HG03558 (cell line): ENCODE measurements at regions not wholly inside any gene's neighbourhood (a gene's known extent, or its start where the extent isn't known, plus 50 kb on each side); places are given as distances from the start of the nearest gene placed in this dataset.
A peak's percentile ranks its signal among the peaks of the same experiment; 100 is the strongest.
"Not testable (repeated sequence)": the region's sequence is repeated elsewhere in the genome, so short reads cannot be mapped to it uniquely, and the experiment has no call there.

Experiments
- ATAC-seq: cut with Tn5 transposase; IDR thresholded peaks from one replicate; pipeline ENCODE4 v1.9.1; 2021; ENCODE audit warnings: moderate number of reproducible peaks; ENCODE audit not compliant: unreplicated experiment; ENCODE audit errors: extremely low read depth

DNA sequence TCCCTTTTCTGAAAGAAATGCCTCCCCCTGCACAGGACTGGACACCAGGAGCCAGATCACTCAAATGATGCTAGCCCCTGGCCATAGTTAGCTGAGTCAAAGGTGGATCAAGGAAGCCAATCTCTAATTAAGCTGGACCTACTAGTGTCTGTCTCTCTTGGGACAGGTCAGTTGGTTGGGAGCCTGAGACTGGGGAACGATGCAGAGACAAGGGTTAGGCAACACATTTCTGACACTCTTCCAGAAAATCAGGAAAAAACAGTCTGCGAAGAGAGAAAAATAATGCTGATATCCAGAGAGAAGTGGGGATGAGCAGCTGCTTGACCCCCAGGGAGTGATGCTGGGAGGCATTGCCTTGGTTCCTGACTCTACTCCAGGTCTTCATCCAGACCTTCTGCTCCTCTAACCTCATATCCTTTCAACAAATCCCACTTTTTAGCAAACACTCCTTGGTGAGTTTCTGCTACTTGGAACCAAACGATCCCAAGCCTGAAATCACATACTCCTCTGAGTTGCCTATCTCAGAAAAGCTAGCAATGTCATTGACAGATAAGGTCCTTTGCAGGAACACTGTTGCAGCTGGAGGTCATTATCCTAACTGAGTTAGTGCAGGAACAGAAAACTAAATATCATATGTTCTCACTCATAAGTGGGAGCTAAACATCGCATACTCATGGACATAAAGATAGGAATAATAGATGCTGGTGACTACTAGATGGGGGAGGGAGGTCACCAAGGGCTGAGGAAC lies 369.7 kb downstream of the COG6 start:
- ATAC-seq, result no peak

DNA sequence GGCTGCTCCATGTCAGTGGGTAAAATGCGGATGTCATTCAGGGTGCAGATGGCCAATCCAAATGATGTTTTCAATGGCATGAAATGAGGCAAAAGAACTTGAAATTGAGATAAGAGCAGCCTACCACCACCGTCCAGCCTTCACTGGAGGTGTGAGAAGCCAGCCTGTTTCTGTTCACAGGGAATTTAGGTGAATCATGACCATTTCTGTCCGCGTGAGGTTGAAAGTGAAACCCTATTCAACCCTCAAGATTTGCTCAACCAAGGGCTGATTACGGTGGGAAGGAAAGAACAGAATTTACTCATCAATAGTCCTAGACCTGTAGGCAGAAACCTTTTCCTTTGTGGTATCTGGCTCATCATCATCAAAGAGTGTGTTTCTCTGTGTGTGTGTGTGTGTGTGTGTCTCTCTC lies 370.7 kb downstream of the COG6 start:
- peak; percentile 86 for ATAC-seq

DNA sequence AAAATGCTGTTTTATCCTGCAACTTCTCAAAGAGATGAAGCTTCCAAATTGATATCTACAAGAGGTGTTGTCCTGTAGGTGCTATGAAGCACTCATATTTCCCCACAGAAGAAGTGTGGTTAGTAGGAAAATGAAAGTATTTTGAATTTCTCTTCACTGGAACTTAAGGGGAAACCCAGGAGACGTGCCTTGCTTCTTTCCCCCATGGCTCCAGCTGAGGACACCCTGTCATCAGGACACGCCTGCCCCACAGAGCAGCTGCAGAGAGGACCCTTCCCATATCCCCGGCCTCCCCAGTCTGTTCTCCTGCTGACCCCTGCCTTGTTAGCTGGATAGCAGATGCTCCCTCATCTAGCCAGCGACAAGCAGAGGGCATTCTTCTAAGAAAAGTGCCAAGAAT lies 371.3 kb downstream of the COG6 start:
- ATAC-seq, result peak; percentile 11

DNA sequence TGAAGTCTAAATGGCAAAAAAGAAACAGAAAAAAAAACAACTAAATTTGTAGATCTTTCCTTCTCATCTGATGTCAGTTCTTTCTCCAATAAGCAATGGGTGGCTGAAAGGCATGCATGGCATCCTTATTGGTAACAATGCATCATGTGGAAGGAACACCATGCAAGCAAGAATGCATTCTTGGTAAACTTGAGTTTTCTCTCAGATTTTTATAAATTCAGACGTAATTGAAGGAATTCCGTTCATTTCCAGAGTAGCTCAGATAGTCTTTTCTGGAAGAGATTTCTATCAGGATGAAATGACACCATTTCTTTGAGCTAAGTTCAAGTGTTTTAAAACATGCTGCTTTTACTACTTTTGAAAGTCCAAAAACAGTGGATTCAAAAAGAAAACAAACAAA lies 373.0 kb downstream of the COG6 start:
- ATAC-seq, result no peak

DNA sequence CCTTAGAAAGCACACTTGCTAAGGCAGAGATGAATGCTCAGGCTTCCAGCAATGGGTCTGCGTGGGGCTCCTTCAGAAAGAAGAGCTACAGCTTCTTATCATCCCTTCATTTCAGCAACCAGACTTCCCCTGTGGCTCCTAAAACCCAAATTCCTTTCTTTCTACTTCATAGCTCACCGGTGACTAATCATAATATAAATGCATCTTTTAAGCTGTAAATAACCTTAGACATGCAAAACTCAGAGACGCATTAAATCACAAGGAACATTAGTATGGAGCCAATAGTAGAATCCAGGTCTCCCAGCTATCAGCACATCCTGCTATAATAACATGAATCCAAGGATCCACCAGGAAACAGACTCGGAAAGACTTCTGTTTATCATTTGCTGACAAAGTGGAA lies 375.6 kb downstream of the COG6 start:
- ATAC-seq, result no peak

DNA sequence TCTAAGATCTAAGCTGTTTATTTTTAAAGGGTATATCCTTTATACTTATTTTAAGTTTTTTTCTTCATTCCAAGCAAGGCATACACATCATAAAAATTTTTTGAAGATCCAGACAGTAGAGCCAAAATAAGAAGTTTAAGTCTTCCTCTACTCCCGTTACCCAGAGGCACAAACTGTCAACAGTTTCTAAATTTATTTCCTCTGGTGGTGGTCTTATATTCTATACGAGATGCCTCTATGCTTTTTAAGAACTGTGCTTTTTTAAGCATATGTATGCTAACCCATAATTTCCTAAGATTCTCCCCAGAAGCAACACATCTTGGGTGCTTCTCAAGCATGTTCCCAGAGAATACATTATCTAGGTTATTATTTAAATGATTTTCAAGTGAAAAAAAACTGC lies 383.6 kb downstream of the COG6 start:
- ATAC-seq, result no peak

DNA sequence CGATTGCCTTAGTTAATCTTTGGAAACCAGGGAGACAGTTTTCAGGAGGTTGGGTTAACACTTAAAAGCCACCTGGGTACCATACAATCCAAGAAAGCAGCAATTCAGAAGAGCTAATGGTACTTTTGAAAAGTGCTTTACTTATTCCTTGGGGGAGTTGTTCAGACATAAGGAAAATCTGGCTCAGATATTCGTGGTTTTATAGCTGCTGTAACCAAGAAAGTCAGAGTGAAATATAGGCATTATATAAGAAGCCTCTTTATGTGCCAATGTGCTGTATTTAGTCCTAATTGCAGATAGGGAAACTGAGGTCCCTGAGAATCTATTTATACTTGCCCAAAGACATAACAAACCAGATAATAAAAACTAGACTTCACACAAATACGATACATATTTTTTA lies 387.5 kb downstream of the COG6 start:
- ATAC-seq, result no peak

DNA sequence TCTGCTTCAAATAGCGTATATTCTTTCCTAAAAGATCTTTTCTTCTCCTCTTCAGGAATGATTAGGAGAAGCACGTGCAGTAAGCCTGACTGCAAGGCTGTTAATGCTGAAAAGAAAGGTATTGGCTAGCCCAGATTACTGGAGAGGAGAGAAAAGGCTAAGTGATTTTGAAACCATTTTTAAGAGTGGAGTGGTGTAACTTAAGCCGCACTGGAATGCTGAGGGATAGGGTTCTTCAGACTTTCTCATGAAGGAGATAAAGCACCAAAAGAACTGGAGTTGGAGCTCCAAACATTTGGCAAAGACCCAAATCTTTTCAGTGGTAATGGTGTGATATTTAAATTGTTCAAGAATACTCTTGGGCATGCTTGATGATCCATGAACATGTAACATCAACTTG lies 388.3 kb downstream of the COG6 start:
- ATAC-seq, result no peak

DNA sequence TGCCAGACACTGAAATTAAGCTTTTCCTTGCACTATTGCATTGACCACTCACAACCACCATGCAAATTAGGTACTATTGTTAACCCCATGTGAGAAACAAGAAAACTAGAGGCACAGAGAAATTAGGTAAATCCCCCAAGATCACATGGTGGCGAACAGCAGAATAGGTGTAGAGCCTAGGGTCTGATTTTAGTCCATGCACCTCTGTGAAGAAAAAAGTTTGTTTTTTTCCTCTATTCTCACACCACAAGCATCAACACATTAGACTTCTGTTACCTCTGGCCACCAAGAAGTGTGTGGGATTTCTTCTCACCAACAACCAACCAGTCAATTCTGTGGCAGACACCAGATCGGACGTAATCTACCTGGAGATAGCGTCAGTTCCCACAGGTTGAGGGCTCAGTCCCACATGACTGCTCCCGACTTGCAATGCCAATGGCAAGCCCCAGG lies 391.9 kb downstream of the COG6 start:
- peak; percentile 84 for ATAC-seq

DNA sequence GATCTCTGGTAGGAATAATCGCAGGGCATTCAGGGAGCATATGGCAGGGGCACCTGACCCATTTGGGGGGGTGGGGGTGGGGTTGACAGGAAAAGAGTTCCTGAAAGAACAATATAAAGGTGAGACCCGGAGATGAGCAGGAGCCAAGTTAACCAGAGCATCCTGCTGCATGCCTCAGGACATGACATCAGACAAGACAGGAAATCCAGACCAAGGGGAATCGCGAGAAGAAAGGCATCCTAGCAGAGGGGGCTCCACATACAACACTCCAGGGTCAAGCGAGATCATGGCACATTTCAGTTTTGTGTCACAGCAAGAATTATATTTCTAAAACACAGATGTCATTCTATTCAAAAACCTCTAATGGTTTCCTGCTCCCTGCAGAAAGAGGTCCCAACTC lies 393.1 kb downstream of the COG6 start:
- ATAC-seq, result no peak

DNA sequence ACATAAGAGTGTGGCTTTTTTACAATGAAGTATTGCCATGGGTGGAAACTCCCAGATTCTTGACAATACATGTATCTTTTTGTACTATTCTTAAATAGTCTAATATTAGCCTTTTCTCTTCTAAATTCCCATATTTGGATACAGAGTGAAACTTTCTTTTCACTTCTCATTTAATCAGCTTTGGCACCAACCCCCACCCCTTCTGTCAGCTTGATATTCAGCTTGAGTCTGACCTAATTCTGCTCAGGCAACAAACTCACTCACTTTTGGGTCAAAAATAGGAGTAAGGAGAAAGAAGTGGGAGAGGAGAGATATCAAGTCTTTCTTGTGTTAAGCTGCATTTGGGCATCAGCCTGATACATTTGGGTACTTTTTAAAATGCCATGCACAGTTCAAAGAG lies 397.5 kb downstream of the COG6 start:
- ATAC-seq, result no peak

DNA sequence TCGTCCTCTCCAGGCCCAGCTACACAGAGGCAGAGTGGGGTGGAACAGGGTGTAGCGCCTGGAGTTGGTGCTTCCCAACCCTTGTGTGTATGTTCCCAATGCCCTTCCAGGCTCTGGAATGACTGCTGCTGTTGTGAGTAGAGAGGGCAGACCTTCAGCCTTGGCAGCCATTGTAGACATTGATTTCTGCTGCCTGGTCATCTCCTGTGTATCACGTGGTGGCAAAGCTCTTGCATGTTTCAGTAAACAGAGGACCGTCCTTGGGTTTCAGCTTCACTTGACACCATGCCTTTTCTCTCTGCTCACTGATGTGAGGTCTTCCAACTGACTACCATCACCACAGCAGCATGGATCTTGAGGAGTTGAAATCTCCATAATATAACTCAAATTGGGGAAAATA lies 397.9 kb downstream of the COG6 start:
- ATAC-seq, result no peak

DNA sequence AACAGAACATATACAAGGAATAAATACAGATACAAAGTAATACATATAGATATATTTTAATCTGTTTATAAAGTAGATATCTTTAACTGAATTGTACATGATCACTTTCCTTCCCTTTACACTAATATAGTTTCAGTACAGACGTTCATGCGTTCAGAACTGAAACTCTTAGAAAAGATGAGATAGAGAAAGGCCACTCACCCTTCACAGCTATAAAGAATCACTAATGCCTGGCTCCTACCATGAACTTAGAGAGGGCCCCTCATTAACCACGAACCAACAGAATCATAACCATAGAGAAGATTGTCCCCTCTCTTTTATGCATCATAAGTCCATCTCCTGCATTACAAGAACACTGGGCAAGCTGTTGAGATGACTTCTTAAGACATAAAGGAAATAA lies 399.0 kb downstream of the COG6 start:
- ATAC-seq, result not testable (repeated sequence)

DNA sequence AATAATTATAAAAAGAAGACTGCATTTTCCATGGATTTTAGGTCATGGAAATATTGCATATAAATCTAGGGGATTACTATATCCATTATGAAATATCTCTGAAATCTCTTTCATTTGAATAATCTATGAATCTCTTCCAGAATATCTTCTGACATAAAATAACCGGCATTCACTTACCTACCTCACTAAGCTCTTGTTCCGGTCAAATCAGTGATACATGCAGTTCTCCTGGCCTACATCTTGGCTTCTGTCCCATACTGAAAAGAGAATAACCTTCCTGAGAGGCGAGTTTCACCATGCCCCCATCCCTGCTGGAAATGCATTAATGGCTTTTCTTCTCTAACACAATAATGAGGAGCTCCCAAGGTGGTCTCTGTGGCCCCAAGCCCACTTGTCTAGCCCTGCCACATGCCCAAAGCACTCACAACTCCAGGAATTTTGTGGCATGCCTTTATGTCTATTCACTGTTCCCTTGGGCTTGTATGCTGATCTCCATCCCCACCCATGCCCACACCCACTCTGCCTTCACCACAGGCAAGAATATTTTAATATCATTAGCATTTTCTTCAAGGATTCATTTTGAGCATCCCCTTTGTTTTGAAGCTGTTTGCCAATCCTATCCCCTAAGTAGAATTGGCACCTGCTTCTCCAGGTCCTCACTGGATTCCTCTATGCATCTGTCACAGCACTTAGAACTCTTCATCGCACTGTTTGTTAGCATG lies 401.6 kb downstream of the COG6 start:
- no peak for ATAC-seq

DNA sequence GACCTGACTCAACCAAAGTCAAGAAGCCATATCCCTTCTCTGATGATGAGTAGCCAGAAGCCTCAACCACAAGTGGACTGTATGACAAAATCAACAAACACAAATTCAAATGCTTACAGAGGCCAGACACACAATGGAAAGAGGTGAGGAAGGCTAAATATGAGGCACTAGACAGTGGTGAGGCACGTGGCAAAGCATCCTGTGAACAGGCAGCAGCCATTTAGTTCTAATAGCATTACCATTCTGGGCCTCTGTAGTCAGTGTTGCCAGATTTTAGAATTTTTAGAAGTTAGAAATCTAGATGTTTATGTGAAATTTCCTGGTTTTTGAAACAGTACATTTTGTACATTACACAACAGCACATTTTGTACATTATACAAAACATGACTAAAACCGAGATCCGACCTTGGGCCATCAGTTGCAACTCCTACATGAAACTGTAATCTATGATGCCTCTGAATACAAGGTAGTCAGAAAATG lies 403.3 kb downstream of the COG6 start:
- ATAC-seq, result no peak

DNA sequence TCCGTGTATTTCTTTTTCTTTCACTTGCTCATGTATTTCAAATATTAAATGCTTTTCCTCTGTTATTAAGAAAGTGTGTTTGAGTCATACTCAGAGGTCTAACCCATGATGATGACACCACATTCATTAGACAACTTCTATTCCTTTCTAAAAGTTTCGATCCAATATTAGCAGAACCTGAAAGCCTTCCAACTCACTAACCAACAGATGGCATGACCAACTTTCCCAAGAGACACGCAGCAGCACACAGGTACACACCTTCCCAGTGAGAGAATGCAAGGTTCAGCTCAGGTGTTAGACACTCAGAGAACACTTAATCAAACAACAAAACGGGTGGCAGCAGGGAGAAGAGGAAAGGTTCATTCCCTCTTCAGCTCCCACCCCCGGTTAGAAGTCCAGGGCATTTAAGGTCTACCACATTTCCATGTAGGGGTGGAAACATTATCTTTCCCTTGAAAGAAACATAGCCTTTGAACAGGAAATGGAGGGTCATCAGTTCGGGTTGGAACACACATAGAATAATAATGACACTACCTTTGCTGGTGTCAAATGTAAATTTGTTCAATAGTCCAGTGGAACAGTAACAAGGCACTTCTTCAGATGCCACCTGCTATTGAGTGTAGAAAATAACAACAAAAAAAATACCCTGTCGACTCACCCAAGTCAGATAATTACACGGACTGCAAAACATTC lies 404.2 kb downstream of the COG6 start:
- no peak for ATAC-seq

DNA sequence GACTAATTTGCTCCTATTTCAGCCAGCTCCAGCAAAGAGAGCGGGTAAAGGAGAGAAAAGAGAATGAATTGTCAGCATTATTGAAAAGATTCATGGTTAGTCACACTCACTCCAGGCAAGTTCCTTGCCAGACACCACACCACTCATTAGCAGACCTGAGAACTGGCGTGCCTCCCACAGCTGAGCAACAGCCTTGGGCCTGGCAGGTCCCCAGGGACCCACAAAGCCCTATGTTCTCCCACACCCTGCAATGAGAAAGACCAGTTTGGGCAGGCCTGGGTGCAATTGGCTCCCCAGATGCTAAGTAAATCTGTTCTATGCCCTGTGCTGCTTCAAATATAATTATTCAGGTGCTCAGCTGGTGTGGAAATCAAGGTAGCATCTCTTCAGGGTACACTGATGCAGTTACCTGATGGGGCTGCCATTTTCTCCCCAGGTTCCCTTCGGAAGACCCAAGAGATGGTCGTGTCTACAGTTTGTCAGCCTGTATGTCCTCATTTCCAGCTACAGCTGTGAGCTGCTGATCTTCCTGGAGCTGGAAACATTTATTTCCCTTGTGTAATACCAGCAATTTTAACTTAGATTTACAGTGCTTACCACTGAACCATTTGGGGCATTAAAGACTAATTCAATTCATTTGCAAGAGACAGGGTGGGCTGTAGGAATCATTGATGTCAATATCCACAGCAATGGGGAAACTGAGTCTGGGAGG lies 405.0 kb downstream of the COG6 start:
- peak; percentile 76 for ATAC-seq

DNA sequence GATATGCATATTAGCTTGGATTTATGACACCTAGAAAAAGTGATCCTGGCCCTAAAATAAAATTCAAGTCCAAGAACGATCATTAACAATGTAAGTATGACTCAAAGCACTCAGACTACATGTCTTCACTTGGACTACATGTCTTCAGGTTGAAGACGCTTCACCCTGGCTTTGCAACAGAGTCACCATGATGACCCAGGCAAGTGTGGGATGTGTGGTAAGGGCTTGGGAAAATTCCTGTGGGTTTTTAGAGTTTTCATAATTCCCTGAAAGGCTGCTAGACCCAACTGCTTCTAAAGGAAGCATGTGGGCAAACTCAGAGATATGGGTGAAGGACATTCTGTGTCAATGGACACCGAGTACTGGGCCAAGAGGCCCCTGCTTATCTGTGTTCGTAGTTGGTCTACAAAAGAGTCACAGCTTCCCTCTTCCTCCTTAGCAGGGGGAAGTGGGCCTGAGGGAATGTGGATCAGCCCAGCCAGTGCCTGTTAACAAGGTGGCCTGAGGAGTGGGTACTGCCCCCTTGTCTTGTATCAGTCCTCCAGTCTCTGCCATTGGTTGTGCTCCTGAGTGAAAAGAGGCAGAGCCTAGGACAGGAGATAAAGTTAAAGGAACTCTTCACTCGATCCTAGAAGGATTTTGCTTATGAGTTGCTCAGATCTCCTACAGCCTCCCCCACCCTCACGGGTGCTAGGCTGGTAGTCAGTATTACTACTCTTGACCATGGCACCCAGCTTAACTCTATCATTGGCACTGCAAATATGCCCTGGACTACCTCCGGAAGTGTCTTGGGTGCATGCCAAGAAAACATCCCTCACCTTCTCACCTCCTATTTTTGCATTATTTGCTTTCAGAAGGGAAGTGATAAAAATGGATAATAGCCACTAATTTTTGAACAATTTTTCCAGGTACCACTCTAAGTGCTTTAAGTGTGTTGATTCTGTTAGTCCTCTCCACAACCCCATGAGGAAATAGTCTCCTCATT lies 406.3 kb downstream of the COG6 start:
- no peak for ATAC-seq

DNA sequence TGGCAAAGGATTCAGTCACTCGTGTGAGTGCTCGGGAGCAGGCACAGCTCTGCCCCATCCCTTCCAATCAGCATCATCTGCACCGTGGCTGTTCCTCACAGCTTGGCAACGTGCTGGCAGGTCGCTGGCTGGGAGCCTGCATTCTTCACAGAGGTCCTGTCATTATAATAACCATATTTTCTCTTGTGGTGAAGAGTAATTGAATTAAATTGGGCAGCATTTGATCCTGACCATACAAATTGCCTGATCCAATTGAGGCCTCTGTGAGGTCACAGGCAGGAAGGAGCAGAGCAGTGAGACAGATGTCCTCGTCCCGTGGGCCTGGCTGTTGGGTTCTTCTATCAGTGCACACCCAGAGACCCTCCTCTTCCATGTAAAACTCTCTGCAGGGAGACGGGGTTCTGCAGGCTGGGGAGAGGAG lies 407.8 kb downstream of the COG6 start:
- no peak for ATAC-seq
